ENCODE measurements at regions not wholly inside any gene's neighbourhood (a gene's known extent, or its start where the extent isn't known, plus 50 kb on each side); places are given as distances from the start of the nearest gene placed in this dataset.
"Not testable (repeated sequence)": the region's sequence is repeated elsewhere in the genome, so short reads cannot be mapped to it uniquely, and the experiment has no call there.

GRCh38 chr7:68082961-68083657, 1086.5 kb downstream of the TYW1 start:
- not testable (repeated sequence) for DNase-seq (ENCODE audit: low spot score)

GRCh38 chr7:68087401-68087800, 1090.8 kb downstream of the TYW1 start:
- no peak for DNase-seq (ENCODE audit: low spot score)

GRCh38 chr7:68088879-68089278, 1092.2 kb downstream of the TYW1 start:
- no peak for DNase-seq (ENCODE audit: low spot score)

- not testable (repeated sequence) for DNase-seq (ENCODE audit: low spot score)
These were observed 1093.6 kb downstream of the TYW1 start for GRCh38 chr7:68090256-68090655.

- no peak for DNase-seq (ENCODE audit: low spot score)
These were observed 1106.7 kb downstream of the TYW1 start for GRCh38 chr7:68103319-68103718.

GRCh38 chr7:68107261-68107660, 1110.6 kb downstream of the TYW1 start:
- DNase-seq (ENCODE audit: low spot score): no peak

GRCh38 chr7:68107968-68108367, 1111.3 kb downstream of the TYW1 start:
- DNase-seq (ENCODE audit: low spot score): no peak

GRCh38 chr7:68109299-68109698, 1112.7 kb downstream of the TYW1 start:
- no peak for DNase-seq (ENCODE audit: low spot score)

GRCh38 chr7:68119411-68119810, 1122.8 kb downstream of the TYW1 start:
- DNase-seq (ENCODE audit: low spot score): no peak

GRCh38 chr7:68121056-68121455, 1124.4 kb downstream of the TYW1 start:
- DNase-seq (ENCODE audit: low spot score): no peak

- DNase-seq (ENCODE audit: low spot score): no peak
These were observed 1125.0 kb downstream of the TYW1 start for GRCh38 chr7:68121655-68122054.

- DNase-seq (ENCODE audit: low spot score): no peak
These were observed 1126.2 kb downstream of the TYW1 start for GRCh38 chr7:68122801-68123200.

- no peak for DNase-seq (ENCODE audit: low spot score)
These were observed 1128.5 kb downstream of the TYW1 start for GRCh38 chr7:68125168-68125567.

GRCh38 chr7:68133045-68133444, 1136.4 kb downstream of the TYW1 start:
- DNase-seq (ENCODE audit: low spot score): no peak

- DNase-seq (ENCODE audit: low spot score): no peak
These were observed 1146.7 kb downstream of the TYW1 start for GRCh38 chr7:68143345-68143744.

- no peak for DNase-seq (ENCODE audit: low spot score)
These were observed 1150.3 kb downstream of the TYW1 start for GRCh38 chr7:68146983-68147382.

- no peak for DNase-seq (ENCODE audit: low spot score)
These were observed 1151.1 kb downstream of the TYW1 start for GRCh38 chr7:68147614-68148238.

- no peak for DNase-seq (ENCODE audit: low spot score)
These were observed 1151.8 kb downstream of the TYW1 start for GRCh38 chr7:68148440-68148839.

GRCh38 chr7:68152205-68152604, 1155.6 kb downstream of the TYW1 start:
- DNase-seq (ENCODE audit: low spot score): no peak

GRCh38 chr7:68155676-68156075, 1159.0 kb downstream of the TYW1 start:
- no peak for DNase-seq (ENCODE audit: low spot score)

GRCh38 chr7:68158686-68159295, 1162.2 kb downstream of the TYW1 start:
- DNase-seq (ENCODE audit: low spot score): no peak

- DNase-seq (ENCODE audit: low spot score): no peak
These were observed 1166.1 kb downstream of the TYW1 start for GRCh38 chr7:68162712-68163111.

GRCh38 chr7:68166525-68166924, 1169.9 kb downstream of the TYW1 start:
- no peak for DNase-seq (ENCODE audit: low spot score)

GRCh38 chr7:68173513-68173912, 1176.9 kb downstream of the TYW1 start:
- no peak for DNase-seq (ENCODE audit: low spot score)
